ENCODE measurements at regions not wholly inside any gene's neighbourhood (a gene's known extent, or its start where the extent isn't known, plus 50 kb on each side); places are given as distances from the start of the nearest gene placed in this dataset.

DNA sequence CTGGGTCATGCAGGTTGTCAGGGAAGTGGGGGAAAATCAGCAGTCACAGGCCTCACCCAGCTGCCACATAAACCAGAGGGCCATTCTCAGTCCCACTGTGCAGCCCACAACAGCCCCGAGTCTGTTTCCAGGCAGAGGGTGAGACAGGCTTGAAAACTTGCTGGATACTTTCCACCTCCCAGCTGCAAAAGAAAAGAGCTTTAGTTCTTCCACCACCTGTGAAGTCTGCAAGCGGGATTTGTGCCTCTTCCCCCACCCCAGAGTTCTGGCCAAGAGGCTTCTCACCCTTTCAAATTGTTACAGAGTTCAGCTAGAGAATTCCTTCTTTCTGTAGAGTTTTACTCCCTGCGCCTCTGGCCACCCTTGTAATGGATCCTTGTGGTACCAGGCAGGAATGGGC is 115.5 kb upstream of the ZDHHC15 start:
- TF ChIP-seq, protein P1, sequence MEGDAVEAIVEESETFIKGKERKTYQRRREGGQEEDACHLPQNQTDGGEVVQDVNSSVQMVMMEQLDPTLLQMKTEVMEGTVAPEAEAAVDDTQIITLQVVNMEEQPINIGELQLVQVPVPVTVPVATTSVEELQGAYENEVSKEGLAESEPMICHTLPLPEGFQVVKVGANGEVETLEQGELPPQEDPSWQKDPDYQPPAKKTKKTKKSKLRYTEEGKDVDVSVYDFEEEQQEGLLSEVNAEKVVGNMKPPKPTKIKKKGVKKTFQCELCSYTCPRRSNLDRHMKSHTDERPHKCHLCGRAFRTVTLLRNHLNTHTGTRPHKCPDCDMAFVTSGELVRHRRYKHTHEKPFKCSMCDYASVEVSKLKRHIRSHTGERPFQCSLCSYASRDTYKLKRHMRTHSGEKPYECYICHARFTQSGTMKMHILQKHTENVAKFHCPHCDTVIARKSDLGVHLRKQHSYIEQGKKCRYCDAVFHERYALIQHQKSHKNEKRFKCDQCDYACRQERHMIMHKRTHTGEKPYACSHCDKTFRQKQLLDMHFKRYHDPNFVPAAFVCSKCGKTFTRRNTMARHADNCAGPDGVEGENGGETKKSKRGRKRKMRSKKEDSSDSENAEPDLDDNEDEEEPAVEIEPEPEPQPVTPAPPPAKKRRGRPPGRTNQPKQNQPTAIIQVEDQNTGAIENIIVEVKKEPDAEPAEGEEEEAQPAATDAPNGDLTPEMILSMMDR (conservative IDR thresholded peaks at IDR 0.05; ENCODE audit: low read depth, low read length) = no peak
- TF ChIP-seq EZH2 (IDR thresholded peaks at IDR 0.05; ENCODE audit: borderline replicate concordance, low read depth, low read length, poor library complexity, severe bottlenecking) = no peak

Data from A673 (cell line).